Liver (tissue), 8 donors: ENCODE measurements at regions not wholly inside any gene's neighbourhood (a gene's known extent, or its start where the extent isn't known, plus 50 kb on each side); places are given as distances from the start of the nearest gene placed in this dataset.

Source experiments
- DNase-seq: peaks from one replicate; pipeline ENCODE4 v3.0.0-alpha.2; 2017; ENCODE audit warnings: low spot score
- H3K27ac ChIP-seq, 2 donors: one replicate each; pipeline ENCODE4 v1.7.0; 2013; ENCODE audit warnings: inconsistent platforms in 2 of 2, low read length in 2 of 2, control low read depth in 1 of 2, low read depth in 1 of 2, mild to moderate bottlenecking in 1 of 2
- H3K27me3 ChIP-seq, 4 donors: one replicate each; pipeline versions ENCODE4 v1.6.1 to v1.7.0; 2013; ENCODE audit warnings: low read length in 3 of 4, inconsistent platforms in 1 of 4, mild to moderate bottlenecking in 1 of 4, moderate library complexity in 1 of 4; ENCODE audit not compliant: control insufficient read depth in 4 of 4, insufficient read depth in 4 of 4
- H3K36me3 ChIP-seq, 4 donors: one replicate each; pipeline versions ENCODE4 v1.6.1 to v1.7.0; 2013; ENCODE audit warnings: low read length in 3 of 4, mild to moderate bottlenecking in 3 of 4, low read depth in 1 of 4, moderate library complexity in 1 of 4; ENCODE audit not compliant: control insufficient read depth in 4 of 4, insufficient read depth in 3 of 4
- H3K4me1 ChIP-seq, 4 donors: one replicate each; pipeline versions ENCODE4 v1.6.1 to v1.7.0; 2013; ENCODE audit warnings: low read length in 3 of 4, mild to moderate bottlenecking in 3 of 4, moderate library complexity in 1 of 4; ENCODE audit not compliant: control insufficient read depth in 4 of 4, insufficient read depth in 4 of 4
- H3K4me3 ChIP-seq, 3 donors: one replicate each; pipeline versions ENCODE4 v1.6.1 to v1.7.0; 2013; ENCODE audit warnings: low read length in 3 of 3, control low read depth in 1 of 3, low read depth in 1 of 3, mild to moderate bottlenecking in 1 of 3
- H3K9ac ChIP-seq, 2 donors: one replicate each; pipeline ENCODE4 v1.7.0; 2013; ENCODE audit warnings: low read length in 2 of 2, mild to moderate bottlenecking in 2 of 2, moderate library complexity in 2 of 2, control low read depth in 1 of 2, low read depth in 1 of 2
- H3K9me3 ChIP-seq, 4 donors: one replicate each; pipeline versions ENCODE4 v1.6.1 to v1.7.0; 2013; ENCODE audit warnings: low read length in 3 of 4; ENCODE audit not compliant: control insufficient read depth in 4 of 4
- ATF3 ChIP-seq: IDR thresholded peaks from 2 replicates; pipeline ENCODE4 v1.6.1; 2016; ENCODE audit warnings: antibody characterized with exemption
- CTCF ChIP-seq: fragments of 150-350 bp; IDR thresholded peaks from 2 replicates; pipeline ENCODE4 v1.5.1; 2017; ENCODE audit warnings: improper control_type of control experiment, low read depth, low read length; ENCODE audit not compliant: missing input control
- EGR1 ChIP-seq, 2 donors: IDR thresholded peaks; 2 replicates each; pipeline ENCODE4 v1.6.1; 2016 to 2018; ENCODE audit warnings: antibody characterized with exemption in 2 of 2, low read depth in 2 of 2
- FOXA1 ChIP-seq: IDR thresholded peaks from 2 replicates; pipeline ENCODE4 v1.6.1; 2016; ENCODE audit warnings: antibody characterized with exemption
- FOXA2 ChIP-seq: IDR thresholded peaks from 2 replicates; pipeline ENCODE4 v1.6.1; 2016; ENCODE audit warnings: antibody characterized with exemption
- GABPA ChIP-seq, 2 donors: IDR thresholded peaks in 1 of 2; conservative IDR thresholded peaks in 1 of 2; 2 replicates each; pipeline ENCODE4 v1.6.1; 2016; ENCODE audit warnings: antibody characterized with exemption in 2 of 2, mild to moderate bottlenecking in 1 of 2, moderate library complexity in 1 of 2
- HNF4A ChIP-seq, 2 donors: conservative IDR thresholded peaks; 2 replicates each; pipeline ENCODE4 v1.6.1; 2016; ENCODE audit warnings: antibody characterized with exemption in 2 of 2, mild to moderate bottlenecking in 2 of 2
- HNF4G ChIP-seq: IDR thresholded peaks from 2 replicates; pipeline ENCODE4 v1.6.1; 2016; ENCODE audit warnings: antibody characterized with exemption
- JUND ChIP-seq, 2 donors: IDR thresholded peaks; 2 replicates each; pipeline ENCODE4 v1.6.1; 2016; ENCODE audit warnings: antibody characterized with exemption in 2 of 2
- MAX ChIP-seq: IDR thresholded peaks from 2 replicates; pipeline ENCODE4 v1.6.1; 2016; ENCODE audit warnings: antibody characterized with exemption
- NR2F2 ChIP-seq: IDR thresholded peaks from 2 replicates; pipeline ENCODE4 v1.6.1; 2016; ENCODE audit warnings: antibody characterized with exemption
- RAD21 ChIP-seq, 2 donors: IDR thresholded peaks; 2 replicates each; pipeline ENCODE4 v1.6.1; 2016; ENCODE audit warnings: antibody characterized with exemption in 2 of 2, mild to moderate bottlenecking in 2 of 2
- REST ChIP-seq: IDR thresholded peaks from 2 replicates; pipeline ENCODE4 v1.6.1; 2016; ENCODE audit warnings: antibody characterized with exemption, mild to moderate bottlenecking
- RXRA ChIP-seq, 2 donors: IDR thresholded peaks; 2 replicates each; pipeline ENCODE4 v1.6.1; 2017 to 2018; ENCODE audit warnings: antibody characterized with exemption in 2 of 2, mild to moderate bottlenecking in 1 of 2
- SP1 ChIP-seq: IDR thresholded peaks from 2 replicates; pipeline ENCODE4 v1.6.1; 2018; ENCODE audit warnings: antibody characterized with exemption, mild to moderate bottlenecking
- TAF1 ChIP-seq: conservative IDR thresholded peaks from 2 replicates; pipeline ENCODE4 v1.6.1; 2016; ENCODE audit warnings: antibody characterized with exemption, mild to moderate bottlenecking
- YY1 ChIP-seq: IDR thresholded peaks from 2 replicates; pipeline ENCODE4 v1.6.1; 2016; ENCODE audit warnings: antibody characterized with exemption, mild to moderate bottlenecking
- ZBTB33 ChIP-seq: IDR thresholded peaks from 2 replicates; pipeline ENCODE4 v1.6.1; 2016; ENCODE audit warnings: antibody characterized with exemption
- WGBS: extraction: QIAGEN DNeasy Blood & Tissue Kit; methylation state at CpG from one replicate; pipeline ENCODE4 v1.1.7; 2013; 5-methylcytosine and 5-hydroxymethylcytosine counted together
- donor health status: healthy.
- donor health status: healthy.
- donor health status: healthy.
- donor health status: healthy.
- donor health status: healthy.

- DNase-seq = no peak
- TF ChIP-seq SP1 = no peak
- TF ChIP-seq CTCF = no peak
- TF ChIP-seq TAF1 = no peak
- TF ChIP-seq GABPA (IDR thresholded peaks at IDR 0.05 in 1 of 2, conservative IDR thresholded peaks at IDR 0.05 in 1 of 2) = no peak
- TF ChIP-seq FOXA2 = no peak
- no peak for TF ChIP-seq ZBTB33
- TF ChIP-seq ATF3 = no peak
- no peak for TF ChIP-seq FOXA1
- no peak for TF ChIP-seq HNF4G
- TF ChIP-seq JUND (IDR thresholded peaks at IDR 0.05) = no peak
- TF ChIP-seq NR2F2 = no peak
- no peak for TF ChIP-seq RAD21 (IDR thresholded peaks at IDR 0.05)
- no peak for TF ChIP-seq MAX
- TF ChIP-seq REST = no peak
- no peak for TF ChIP-seq RXRA (IDR thresholded peaks at IDR 0.05)
- no peak for TF ChIP-seq EGR1 (IDR thresholded peaks at IDR 0.05; ENCODE audit: low read depth in 2 of 2)
- Histone ChIP-seq H3K9ac (no peak overlapping the region), H3K27ac (no peak overlapping the region), H3K36me3 (no peaks in the 10 kb centered on the region), H3K4me1 (no peaks in the 10 kb centered on the region), H3K9me3 (no peaks in the 10 kb centered on the region), H3K27me3 (no peaks in the 10 kb centered on the region), H3K4me3 (no peak overlapping the region)
- WGBS = 74% methylated on average over 3 of the region's 3 CpGs
Measured at GRCh38 chr5:12248831-12249230, 344.6 kb upstream of the CTNND2 start.

GRCh38 chr5:12246036-12246435, 341.8 kb upstream of the CTNND2 start:
- no peaks in the 10 kb centered on the region for H3K4me1 ChIP-seq
- DNase-seq = no peak
- TF ChIP-seq HNF4G (no peak), REST (no peak), CTCF (no peak), GABPA (IDR thresholded peaks at IDR 0.05 in 1 of 2, conservative IDR thresholded peaks at IDR 0.05 in 1 of 2) (no peak), FOXA1 (no peak), ATF3 (no peak), HNF4A (conservative IDR thresholded peaks at IDR 0.05) (no peak), JUND (IDR thresholded peaks at IDR 0.05) (no peak), TAF1 (no peak), SP1 (no peak), YY1 (no peak), RXRA (IDR thresholded peaks at IDR 0.05) (no peak)
- no peaks in the 10 kb centered on the region for H3K27me3 ChIP-seq
- H3K27ac ChIP-seq = no peak overlapping the region
- H3K36me3 ChIP-seq = no peaks in the 10 kb centered on the region
- H3K9me3 ChIP-seq = no peaks in the 10 kb centered on the region
- no peak overlapping the region for H3K4me3 ChIP-seq
- 69% methylated on average over 5 of the region's 5 CpGs for WGBS
- H3K9ac ChIP-seq = no peak overlapping the region
